ENCODE measurements at regions not wholly inside any gene's neighbourhood (a gene's known extent, or its start where the extent isn't known, plus 50 kb on each side); places are given as distances from the start of the nearest gene placed in this dataset.
A peak's percentile ranks its signal among the peaks of the same experiment; 100 is the strongest.

DNA sequence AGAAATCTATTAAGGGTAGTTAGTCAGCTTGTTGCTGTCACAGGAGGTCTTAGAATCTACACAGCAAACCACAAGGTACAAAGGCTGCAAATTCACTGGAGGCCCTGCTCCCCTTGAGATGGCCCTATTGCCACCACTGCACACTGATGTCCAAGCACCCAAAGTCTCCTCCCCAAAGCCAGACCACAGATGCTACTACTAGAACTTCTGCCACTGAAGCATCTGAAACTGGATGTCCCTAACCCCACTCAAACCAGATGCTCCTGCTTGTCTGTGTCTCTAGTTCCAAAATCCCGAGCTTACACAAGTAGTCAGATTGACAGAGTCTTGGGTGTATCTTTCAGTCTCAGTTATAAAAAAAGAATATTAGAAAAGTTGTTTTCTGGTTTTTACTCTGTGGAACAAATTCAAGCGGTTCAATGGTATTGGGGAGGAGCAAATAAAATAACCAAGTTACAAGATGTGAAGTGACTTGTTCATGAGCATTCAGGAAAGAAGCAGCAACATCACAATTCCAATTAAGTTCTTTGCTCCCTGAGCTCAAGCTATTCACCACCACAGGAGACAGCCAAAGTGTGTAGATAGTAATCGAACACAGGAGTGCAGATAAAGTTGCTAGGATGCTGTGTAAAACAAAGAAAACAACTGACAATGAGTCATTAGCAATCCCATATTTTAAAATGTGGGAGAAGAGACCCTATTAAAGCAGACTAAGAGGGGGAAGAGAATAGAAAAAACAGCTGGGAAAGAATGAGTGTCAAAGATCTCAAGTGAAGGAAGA lies 352.3 kb downstream of the PDGFC start:
- TF ChIP-seq, protein P1, sequence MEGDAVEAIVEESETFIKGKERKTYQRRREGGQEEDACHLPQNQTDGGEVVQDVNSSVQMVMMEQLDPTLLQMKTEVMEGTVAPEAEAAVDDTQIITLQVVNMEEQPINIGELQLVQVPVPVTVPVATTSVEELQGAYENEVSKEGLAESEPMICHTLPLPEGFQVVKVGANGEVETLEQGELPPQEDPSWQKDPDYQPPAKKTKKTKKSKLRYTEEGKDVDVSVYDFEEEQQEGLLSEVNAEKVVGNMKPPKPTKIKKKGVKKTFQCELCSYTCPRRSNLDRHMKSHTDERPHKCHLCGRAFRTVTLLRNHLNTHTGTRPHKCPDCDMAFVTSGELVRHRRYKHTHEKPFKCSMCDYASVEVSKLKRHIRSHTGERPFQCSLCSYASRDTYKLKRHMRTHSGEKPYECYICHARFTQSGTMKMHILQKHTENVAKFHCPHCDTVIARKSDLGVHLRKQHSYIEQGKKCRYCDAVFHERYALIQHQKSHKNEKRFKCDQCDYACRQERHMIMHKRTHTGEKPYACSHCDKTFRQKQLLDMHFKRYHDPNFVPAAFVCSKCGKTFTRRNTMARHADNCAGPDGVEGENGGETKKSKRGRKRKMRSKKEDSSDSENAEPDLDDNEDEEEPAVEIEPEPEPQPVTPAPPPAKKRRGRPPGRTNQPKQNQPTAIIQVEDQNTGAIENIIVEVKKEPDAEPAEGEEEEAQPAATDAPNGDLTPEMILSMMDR (IDR thresholded peaks at IDR 0.05; ENCODE audit: insufficient read depth, low read length, missing control alignments), result no peak
- CTCF ChIA-PET, result no interaction called here
- H3K4me3 ChIP-seq (ENCODE audit: low read depth, low read length), result no peak overlapping the region
- DNase-seq (ENCODE audit: low read depth, low spot score), result no peak
- POLR2A ChIA-PET, result no interaction called here

DNA sequence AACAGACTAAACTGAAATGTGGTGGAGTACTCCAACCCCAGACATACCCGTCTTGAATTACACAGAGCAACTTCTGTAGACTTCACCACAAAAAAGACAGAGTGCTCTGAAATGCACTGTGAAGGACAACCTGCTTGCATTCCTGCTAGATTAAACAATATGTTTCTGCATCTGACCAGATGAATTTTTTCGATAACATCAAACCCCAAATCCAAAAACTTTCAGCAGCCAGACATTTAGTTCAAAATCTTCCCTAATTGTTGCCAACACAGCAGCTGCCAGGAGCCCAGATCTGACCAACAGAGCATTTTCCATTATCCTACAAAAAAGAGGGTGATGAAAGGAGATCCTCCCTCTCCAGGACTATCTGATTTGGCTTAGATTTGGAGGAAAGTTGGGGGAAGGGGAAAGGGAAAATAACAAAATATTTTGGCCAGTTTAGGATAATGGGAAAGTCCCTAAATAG lies 356.5 kb downstream of the PDGFC start:
- no peak overlapping the region for H3K4me3 ChIP-seq (ENCODE audit: low read depth, low read length)
- peak; percentile 98 for DNase-seq (ENCODE audit: low read depth, low spot score)
- ChIA-PET CTCF (interaction anchor here (0.8 to 1.1 kb wide), 2 partner anchors 11 to 353 kb away, joined by 3 to 4 read pairs; no protein-coding TSS in a partner anchor), POLR2A (interaction anchor here (0.7 to 1.6 kb wide), 2 partner anchors 127 to 139 kb away, joined by 3 to 6 read pairs; no protein-coding TSS in a partner anchor)
- TF ChIP-seq, protein P1 (IDR thresholded peaks at IDR 0.05; ENCODE audit: insufficient read depth, low read length, missing control alignments), result no peak

DNA sequence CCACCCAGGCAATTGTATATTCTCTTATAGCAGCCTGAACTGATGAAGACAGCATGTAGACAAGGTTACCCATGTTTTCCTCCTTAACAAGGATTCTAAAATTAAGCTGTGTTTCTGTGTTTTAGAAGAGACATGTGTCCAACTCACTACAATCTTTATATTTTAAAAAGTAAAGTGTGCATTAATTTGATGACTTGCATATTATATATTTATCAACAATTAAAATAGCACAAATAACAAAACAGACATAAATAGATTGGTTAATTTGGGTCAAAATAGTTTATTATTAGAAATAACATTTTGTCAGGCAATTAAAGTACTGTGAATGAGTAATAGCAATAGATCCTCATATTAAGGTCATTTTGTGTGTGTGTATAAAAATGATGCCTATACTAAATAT lies 357.1 kb downstream of the PDGFC start:
- H3K4me3 ChIP-seq (ENCODE audit: low read depth, low read length), result no peak overlapping the region
- CTCF ChIA-PET, result no interaction called here
- TF ChIP-seq, protein P1 (IDR thresholded peaks at IDR 0.05; ENCODE audit: insufficient read depth, low read length, missing control alignments), result no peak
- POLR2A ChIA-PET, result interaction anchor here (1.6 kb wide), 1 partner anchor 138 kb away, joined by 6 read pairs; no protein-coding TSS in a partner anchor
- DNase-seq (ENCODE audit: low read depth, low spot score), result no peak

DNA sequence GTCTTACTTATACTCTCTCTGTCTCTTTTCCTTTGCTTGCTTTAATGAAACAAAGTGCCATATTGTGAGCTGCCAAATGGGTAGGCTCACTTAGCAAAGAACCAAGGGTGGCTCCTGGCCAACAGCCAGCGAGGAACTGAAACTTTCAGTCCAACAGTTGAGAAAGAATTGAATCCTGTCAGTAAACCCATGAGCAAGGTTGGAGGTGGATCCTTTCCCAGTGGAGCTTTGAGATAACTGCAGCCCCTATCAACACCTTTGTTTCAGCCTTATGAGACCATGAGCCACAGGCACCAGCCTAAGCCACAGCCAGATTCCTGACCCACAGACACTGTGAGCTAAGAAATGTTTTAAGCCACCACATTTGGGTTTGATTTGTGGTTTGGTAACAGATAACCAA lies 362.2 kb downstream of the PDGFC start:
- no peak for DNase-seq (ENCODE audit: low read depth, low spot score)
- CTCF ChIA-PET, result interaction anchor here (1.1 to 1.2 kb wide), 2 partner anchors 12 to 358 kb away, joined by 3 read pairs; no protein-coding TSS in a partner anchor
- TF ChIP-seq, protein P1 (IDR thresholded peaks at IDR 0.05; ENCODE audit: insufficient read depth, low read length, missing control alignments), result no peak
- H3K4me3 ChIP-seq (ENCODE audit: low read depth, low read length), result no peak overlapping the region
- POLR2A ChIA-PET, result no interaction called here

DNA sequence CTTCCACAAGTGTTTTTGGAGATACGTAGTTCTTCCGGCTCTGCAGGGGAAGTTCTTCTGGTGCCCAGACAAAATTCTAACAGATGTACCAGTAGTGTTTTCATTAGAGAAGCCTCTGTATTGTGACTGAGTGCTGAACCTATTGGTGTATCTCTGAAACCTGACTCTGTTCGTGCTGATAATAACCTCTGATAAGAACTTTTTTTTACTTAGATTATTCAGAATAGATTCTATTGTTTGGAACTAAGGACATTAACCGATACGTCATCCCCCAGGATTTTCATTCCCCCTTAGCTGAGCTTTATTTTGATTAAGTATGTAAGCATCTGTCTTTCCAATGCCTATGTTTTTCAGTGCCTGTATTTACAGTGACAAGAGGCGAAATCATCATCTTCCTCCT lies 362.9 kb downstream of the PDGFC start:
- ChIA-PET CTCF (interaction anchor here (1.1 to 1.2 kb wide), 2 partner anchors 12 to 359 kb away, joined by 3 read pairs; no protein-coding TSS in a partner anchor), POLR2A (no interaction called here)

DNA sequence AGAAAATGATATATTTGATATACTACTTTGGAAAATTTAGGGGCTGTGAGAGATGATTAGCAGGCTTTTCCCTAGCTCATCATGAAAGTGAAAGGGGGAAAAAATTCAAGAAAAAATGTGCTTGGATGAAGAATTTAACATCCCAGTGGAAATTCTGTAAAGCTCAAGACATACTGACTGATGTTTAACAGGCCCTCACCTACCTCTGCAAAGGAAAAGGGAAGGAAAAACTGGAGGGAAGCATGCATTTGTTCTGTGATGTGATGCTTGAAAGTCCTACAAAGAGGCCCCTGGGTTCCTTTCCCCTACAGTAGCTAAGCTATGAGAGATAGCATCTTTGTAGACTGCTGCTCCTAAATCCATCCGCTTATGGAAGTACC lies 364.1 kb downstream of the PDGFC start:
- ChIA-PET CTCF (no interaction called here), POLR2A (no interaction called here)
- H3K4me3 ChIP-seq (ENCODE audit: low read depth, low read length), result no peak overlapping the region
- DNase-seq (ENCODE audit: low read depth, low spot score), result no peak
- TF ChIP-seq, protein P1 (IDR thresholded peaks at IDR 0.05; ENCODE audit: insufficient read depth, low read length, missing control alignments), result no peak

More for the DNA sequence above, 362.9 kb downstream of the PDGFC start:
- no peak for DNase-seq (ENCODE audit: low read depth, low spot score)
- H3K4me3 ChIP-seq (ENCODE audit: low read depth, low read length), result no peak overlapping the region
- TF ChIP-seq, protein P1 (IDR thresholded peaks at IDR 0.05; ENCODE audit: insufficient read depth, low read length, missing control alignments), result no peak

Data from AG04449 (cell line).